WTC11 (cell line): ENCODE measurements at regions not wholly inside any gene's neighbourhood (a gene's known extent, or its start where the extent isn't known, plus 50 kb on each side); places are given as distances from the start of the nearest gene placed in this dataset.

Experiments used
- ATAC-seq: fragments of 200-7000 bp; cut with Tn5 transposase; 2 replicates; pipeline ENCODE4 v1.10.0; 2021; ENCODE audit warnings: mild to moderate bottlenecking, moderate library complexity
- CTCF ChIA-PET: fragments of 300-600 bp; sonication (Branson Sonifier 250); formaldehyde crosslinking; loops from one replicate; lab custom pipeline; 2021; ENCODE audit warnings: antibody characterized with exemption; lab: Charles Lee
- POLR2A ChIA-PET: fragments of 350-600 bp; sonication (Branson Sonifier 250); formaldehyde crosslinking; loops from one replicate; lab custom pipeline; 2021; ENCODE audit warnings: antibody characterized with exemption; lab: Charles Lee
- DNase-seq: peaks from one replicate; pipeline ENCODE4 v3.0.0; 2021; ENCODE audit warnings: low spot score
- H3K27ac Mint-ChIP-seq: 2 replicates; pipeline ENCODE4 v1.8.0; 2021; ENCODE audit warnings: mixed read lengths
- H3K27me3 Mint-ChIP-seq: 2 replicates; pipeline ENCODE4 v1.8.0; 2021; ENCODE audit warnings: low read depth, mild to moderate bottlenecking, moderate library complexity, mixed read lengths
- H3K36me3 Mint-ChIP-seq: 2 replicates; pipeline ENCODE4 v1.8.0; 2021; ENCODE audit warnings: mixed read lengths
- H3K4me1 Mint-ChIP-seq: 2 replicates; pipeline ENCODE4 v1.8.0; 2022; ENCODE audit warnings: mixed read lengths
- H3K4me3 Mint-ChIP-seq: 2 replicates; pipeline ENCODE4 v1.8.0; 2021; ENCODE audit warnings: mild to moderate bottlenecking, moderate library complexity, mixed read lengths
- H3K9me3 Mint-ChIP-seq: 2 replicates; pipeline ENCODE4 v1.8.0; 2021; ENCODE audit warnings: mixed read lengths
- CBFB ChIP-seq: sonication (generic); formaldehyde crosslinking; IDR thresholded peaks from 2 replicates; pipeline ENCODE4 v1.8.1; 2022; ENCODE audit warnings: mild to moderate bottlenecking, low read depth, missing genetic modification reagents
- CREM ChIP-seq: sonication (generic); formaldehyde crosslinking; IDR thresholded peaks from 2 replicates; pipeline ENCODE4 v1.8.1; 2022; ENCODE audit warnings: mild to moderate bottlenecking, missing genetic modification reagents, moderate library complexity
- ELF4 ChIP-seq: sonication (generic); formaldehyde crosslinking; IDR thresholded peaks from 2 replicates; pipeline ENCODE4 v1.8.1; 2022; ENCODE audit warnings: low read depth, mild to moderate bottlenecking, moderate library complexity, missing genetic modification reagents
- ESRRA ChIP-seq: sonication (generic); formaldehyde crosslinking; IDR thresholded peaks from 2 replicates; pipeline ENCODE4 v1.8.1; 2022; ENCODE audit warnings: mild to moderate bottlenecking, missing genetic modification reagents, borderline replicate concordance
- FOXK1 ChIP-seq: sonication (generic); formaldehyde crosslinking; IDR thresholded peaks from 2 replicates; pipeline ENCODE4 v1.8.0; 2022; ENCODE audit warnings: mild to moderate bottlenecking, moderate library complexity, missing genetic modification reagents
- GABPB1 ChIP-seq: sonication (generic); formaldehyde crosslinking; IDR thresholded peaks from 2 replicates; pipeline ENCODE4 v1.8.1; 2023; ENCODE audit warnings: mild to moderate bottlenecking, missing genetic modification reagents
- GRHL2 ChIP-seq: fragments of 250-450 bp; sonication (Bioruptor Pico); IDR thresholded peaks from 2 replicates; pipeline ENCODE4 v1.8.0; 2022; ENCODE audit warnings: mild to moderate bottlenecking, moderate library complexity; ENCODE audit not compliant: insufficient replicate concordance, severe bottlenecking
- GTF2I ChIP-seq: fragments of 250-450 bp; sonication (Bioruptor Pico); conservative IDR thresholded peaks from 2 replicates; pipeline ENCODE4 v1.4.0; 2021; ENCODE audit warnings: mild to moderate bottlenecking
- IRF2 ChIP-seq: sonication (generic); formaldehyde crosslinking; IDR thresholded peaks from 2 replicates; pipeline ENCODE4 v1.8.0; 2022; ENCODE audit warnings: low read depth, missing genetic modification reagents, borderline replicate concordance
- MLX ChIP-seq: sonication (generic); formaldehyde crosslinking; IDR thresholded peaks from 2 replicates; pipeline ENCODE4 v1.8.1; 2023; ENCODE audit warnings: mild to moderate bottlenecking, missing genetic modification reagents, moderate library complexity
- NFYB ChIP-seq: sonication (generic); formaldehyde crosslinking; conservative IDR thresholded peaks from 2 replicates; pipeline ENCODE4 v1.8.0; 2022; ENCODE audit warnings: low read depth, missing genetic modification reagents
- NR1H2 ChIP-seq: sonication (generic); formaldehyde crosslinking; IDR thresholded peaks from 2 replicates; pipeline ENCODE4 v1.9.0; 2021; ENCODE audit warnings: mild to moderate bottlenecking, moderate library complexity, missing genetic modification reagents
- NR3C1 ChIP-seq: sonication (generic); formaldehyde crosslinking; conservative IDR thresholded peaks from 2 replicates; pipeline ENCODE4 v1.8.1; 2023; ENCODE audit warnings: low read depth, mild to moderate bottlenecking, missing genetic modification reagents
- OVOL2 ChIP-seq: fragments of 250-450 bp; sonication (Bioruptor Pico); IDR thresholded peaks from 2 replicates; pipeline ENCODE4 v1.9.0; 2021; ENCODE audit warnings: mild to moderate bottlenecking, borderline replicate concordance
- PRRX2 ChIP-seq: fragments of 250-450 bp; sonication (Bioruptor Pico); IDR thresholded peaks from 2 replicates; pipeline ENCODE4 v1.8.0; 2021; ENCODE audit warnings: mild to moderate bottlenecking
- SMAD3 ChIP-seq: sonication (generic); formaldehyde crosslinking; IDR thresholded peaks from 2 replicates; pipeline ENCODE4 v1.8.0; 2022; ENCODE audit warnings: missing genetic modification reagents, mild to moderate bottlenecking, borderline replicate concordance
- SOX15 ChIP-seq: fragments of 250-450 bp; sonication (Bioruptor Pico); IDR thresholded peaks from 2 replicates; pipeline ENCODE4 v1.9.0; 2021; ENCODE audit warnings: mild to moderate bottlenecking
- SP1 ChIP-seq: sonication (generic); formaldehyde crosslinking; conservative IDR thresholded peaks from 2 replicates; pipeline ENCODE4 v1.8.1; 2022; ENCODE audit warnings: missing genetic modification reagents
- TEAD4 ChIP-seq: sonication (generic); formaldehyde crosslinking; IDR thresholded peaks from 2 replicates; pipeline ENCODE4 v1.8.0; 2022; ENCODE audit warnings: mild to moderate bottlenecking, missing genetic modification reagents
- TP53 ChIP-seq: sonication (generic); formaldehyde crosslinking; IDR thresholded peaks from 2 replicates; pipeline ENCODE4 v1.8.1; 2023; ENCODE audit warnings: mild to moderate bottlenecking, missing genetic modification reagents
- USF1 ChIP-seq: sonication (generic); formaldehyde crosslinking; IDR thresholded peaks from 2 replicates; pipeline ENCODE4 v1.8.0; 2022; ENCODE audit warnings: mild to moderate bottlenecking, missing genetic modification reagents
- ZBTB21 ChIP-seq: sonication (generic); formaldehyde crosslinking; IDR thresholded peaks from 2 replicates; pipeline ENCODE4 v1.8.1; 2023; ENCODE audit warnings: mild to moderate bottlenecking, missing genetic modification reagents, borderline replicate concordance
- ZNF121 ChIP-seq: sonication (generic); formaldehyde crosslinking; IDR thresholded peaks from 2 replicates; pipeline ENCODE4 v1.8.0; 2023; ENCODE audit warnings: missing genetic modification reagents
- ZNF219 ChIP-seq: sonication (generic); formaldehyde crosslinking; IDR thresholded peaks from 2 replicates; pipeline ENCODE4 v1.8.0; 2023; ENCODE audit warnings: missing genetic modification reagents, mild to moderate bottlenecking, borderline replicate concordance
- ZNF232 ChIP-seq: sonication (generic); formaldehyde crosslinking; IDR thresholded peaks from 2 replicates; pipeline ENCODE4 v1.8.0; 2022; ENCODE audit warnings: mild to moderate bottlenecking, missing genetic modification reagents
- ZNF281 ChIP-seq: sonication (generic); formaldehyde crosslinking; IDR thresholded peaks from 2 replicates; pipeline ENCODE4 v1.8.0; 2023; ENCODE audit warnings: mild to moderate bottlenecking, missing genetic modification reagents
- ZNF416 ChIP-seq: fragments of 250-450 bp; sonication (Bioruptor Pico); IDR thresholded peaks from 2 replicates; pipeline ENCODE4 v1.9.0; 2021; ENCODE audit warnings: mild to moderate bottlenecking, inconsistent platforms
- TF ChIP-seq, protein P1 (sequence below): sonication (generic); formaldehyde crosslinking; IDR thresholded peaks from 2 replicates; pipeline ENCODE4 v1.8.0; 2022; ENCODE audit warnings: missing genetic modification reagents
- TF ChIP-seq, protein P2 (sequence below): sonication (generic); formaldehyde crosslinking; IDR thresholded peaks from 2 replicates; pipeline ENCODE4 v1.8.1; 2023; ENCODE audit warnings: mild to moderate bottlenecking, moderate library complexity, missing genetic modification reagents

DNA sequence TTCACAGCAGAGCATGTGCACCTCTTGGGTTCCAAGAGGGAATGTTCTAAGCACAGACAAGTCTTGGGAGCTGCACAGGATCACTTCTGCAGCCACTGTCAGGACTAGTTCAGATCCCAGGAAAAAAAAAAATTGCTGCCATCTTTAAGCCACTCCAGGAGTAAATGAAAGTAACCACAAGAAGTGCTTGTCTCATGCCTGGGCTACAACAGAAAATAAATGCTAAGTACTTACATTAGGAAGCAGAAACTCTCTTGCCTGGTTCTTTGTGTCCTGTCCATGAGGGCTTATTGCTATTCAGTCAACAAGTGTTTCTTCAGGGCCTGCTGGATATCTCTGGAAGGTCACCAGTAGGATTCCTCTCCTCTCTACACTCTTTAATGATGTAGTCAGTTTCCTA is 176.1 kb downstream of the KTN1 start:
- H3K4me3 Mint-ChIP-seq = no peak overlapping the region
- TF ChIP-seq SOX15 (no peak), FOXK1 (CRISPR knock-in tag) (no peak), PRRX2 (no peak), ZNF219 (CRISPR knock-in tag) (no peak), IRF2 (CRISPR knock-in tag) (no peak), ESRRA (CRISPR knock-in tag) (no peak), MLX (CRISPR knock-in tag) (no peak), NR3C1 (no peak), NR1H2 (CRISPR knock-in tag) (no peak), SP1 (CRISPR knock-in tag) (no peak), CREM (no peak), NFYB (CRISPR knock-in tag) (no peak), GTF2I (CRISPR knock-in tag) (no peak), SMAD3 (CRISPR knock-in tag) (no peak), ZNF121 (CRISPR knock-in tag) (no peak), GRHL2 (CRISPR knock-in tag) (no peak), TEAD4 (CRISPR knock-in tag) (no peak), ZNF232 (CRISPR knock-in tag) (no peak)
- TF ChIP-seq, protein P1, sequence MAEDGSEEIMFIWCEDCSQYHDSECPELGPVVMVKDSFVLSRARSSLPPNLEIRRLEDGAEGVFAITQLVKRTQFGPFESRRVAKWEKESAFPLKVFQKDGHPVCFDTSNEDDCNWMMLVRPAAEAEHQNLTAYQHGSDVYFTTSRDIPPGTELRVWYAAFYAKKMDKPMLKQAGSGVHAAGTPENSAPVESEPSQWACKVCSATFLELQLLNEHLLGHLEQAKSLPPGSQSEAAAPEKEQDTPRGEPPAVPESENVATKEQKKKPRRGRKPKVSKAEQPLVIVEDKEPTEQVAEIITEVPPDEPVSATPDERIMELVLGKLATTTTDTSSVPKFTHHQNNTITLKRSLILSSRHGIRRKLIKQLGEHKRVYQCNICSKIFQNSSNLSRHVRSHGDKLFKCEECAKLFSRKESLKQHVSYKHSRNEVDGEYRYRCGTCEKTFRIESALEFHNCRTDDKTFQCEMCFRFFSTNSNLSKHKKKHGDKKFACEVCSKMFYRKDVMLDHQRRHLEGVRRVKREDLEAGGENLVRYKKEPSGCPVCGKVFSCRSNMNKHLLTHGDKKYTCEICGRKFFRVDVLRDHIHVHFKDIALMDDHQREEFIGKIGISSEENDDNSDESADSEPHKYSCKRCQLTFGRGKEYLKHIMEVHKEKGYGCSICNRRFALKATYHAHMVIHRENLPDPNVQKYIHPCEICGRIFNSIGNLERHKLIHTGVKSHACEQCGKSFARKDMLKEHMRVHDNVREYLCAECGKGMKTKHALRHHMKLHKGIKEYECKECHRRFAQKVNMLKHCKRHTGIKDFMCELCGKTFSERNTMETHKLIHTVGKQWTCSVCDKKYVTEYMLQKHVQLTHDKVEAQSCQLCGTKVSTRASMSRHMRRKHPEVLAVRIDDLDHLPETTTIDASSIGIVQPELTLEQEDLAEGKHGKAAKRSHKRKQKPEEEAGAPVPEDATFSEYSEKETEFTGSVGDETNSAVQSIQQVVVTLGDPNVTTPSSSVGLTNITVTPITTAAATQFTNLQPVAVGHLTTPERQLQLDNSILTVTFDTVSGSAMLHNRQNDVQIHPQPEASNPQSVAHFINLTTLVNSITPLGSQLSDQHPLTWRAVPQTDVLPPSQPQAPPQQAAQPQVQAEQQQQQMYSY (CRISPR knock-in tag) = no peak
- no peak for DNase-seq
- peaks cover 5% of the 10 kb centered on the region for H3K9me3 Mint-ChIP-seq
- H3K27ac Mint-ChIP-seq = peak overlapping the region; percentile 62
- ChIA-PET POLR2A (no interaction called here), CTCF (interaction anchor here (0.6 kb wide), 1 partner anchor 40 kb away, joined by 3 read pairs; no protein-coding TSS in a partner anchor)
- H3K27me3 Mint-ChIP-seq = no peaks in the 10 kb centered on the region
- ATAC-seq = no peak
- peaks cover 54% of the 10 kb centered on the region for H3K4me1 Mint-ChIP-seq
- H3K36me3 Mint-ChIP-seq = no peaks in the 10 kb centered on the region

DNA sequence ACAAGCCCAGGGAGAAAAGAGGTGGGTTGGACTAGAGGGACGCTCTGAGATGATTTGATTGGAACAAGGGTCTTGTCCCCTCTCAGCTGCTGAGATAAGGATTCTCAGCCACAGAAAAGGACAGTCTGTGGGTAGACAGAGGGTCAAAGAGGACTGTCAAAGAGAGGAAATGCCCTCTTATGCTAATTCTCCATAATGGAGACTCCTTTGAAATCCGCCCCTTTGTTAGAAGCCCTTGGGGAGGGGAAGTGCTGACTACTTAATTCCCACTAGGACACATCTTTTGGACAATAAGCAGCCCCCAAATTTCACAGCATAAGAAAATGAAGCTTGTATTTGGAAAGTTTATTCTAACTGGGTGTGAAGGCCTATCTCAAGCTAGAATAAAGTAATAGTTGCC is 176.6 kb downstream of the KTN1 start:
- CTCF ChIA-PET = interaction anchor here (0.6 kb wide), 1 partner anchor 41 kb away, joined by 3 read pairs; no protein-coding TSS in a partner anchor
- DNase-seq (no peak), ATAC-seq (peak; percentile 65)
- POLR2A ChIA-PET = no interaction called here
- Mint-ChIP-seq H3K9me3 (peaks cover 5% of the 10 kb centered on the region), H3K27me3 (no peaks in the 10 kb centered on the region), H3K4me3 (no peak overlapping the region), H3K4me1 (peaks cover 54% of the 10 kb centered on the region), H3K27ac (peak overlapping the region; percentile 62; the same call in 1 of the 2 replicates), H3K36me3 (no peaks in the 10 kb centered on the region)
- no peak for TF ChIP-seq ZNF232 (CRISPR knock-in tag)
- TF ChIP-seq GABPB1 (CRISPR knock-in tag) = no peak
- TF ChIP-seq ZBTB21 (CRISPR knock-in tag) = no peak
- no peak for TF ChIP-seq ELF4
- TF ChIP-seq, protein P2, sequence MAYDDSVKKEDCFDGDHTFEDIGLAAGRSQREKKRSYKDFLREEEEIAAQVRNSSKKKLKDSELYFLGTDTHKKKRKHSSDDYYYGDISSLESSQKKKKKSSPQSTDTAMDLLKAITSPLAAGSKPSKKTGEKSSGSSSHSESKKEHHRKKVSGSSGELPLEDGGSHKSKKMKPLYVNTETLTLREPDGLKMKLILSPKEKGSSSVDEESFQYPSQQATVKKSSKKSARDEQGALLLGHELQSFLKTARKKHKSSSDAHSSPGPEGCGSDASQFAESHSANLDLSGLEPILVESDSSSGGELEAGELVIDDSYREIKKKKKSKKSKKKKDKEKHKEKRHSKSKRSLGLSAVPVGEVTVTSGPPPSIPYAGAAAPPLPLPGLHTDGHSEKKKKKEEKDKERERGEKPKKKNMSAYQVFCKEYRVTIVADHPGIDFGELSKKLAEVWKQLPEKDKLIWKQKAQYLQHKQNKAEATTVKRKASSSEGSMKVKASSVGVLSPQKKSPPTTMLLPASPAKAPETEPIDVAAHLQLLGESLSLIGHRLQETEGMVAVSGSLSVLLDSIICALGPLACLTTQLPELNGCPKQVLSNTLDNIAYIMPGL (CRISPR knock-in tag) = no peak
- no peak for TF ChIP-seq ZNF281
- TF ChIP-seq ZNF416 (CRISPR knock-in tag) = no peak
- TF ChIP-seq SMAD3 (CRISPR knock-in tag) = no peak
- no peak for TF ChIP-seq PRRX2
- TF ChIP-seq ZNF219 (CRISPR knock-in tag) = no peak
- TF ChIP-seq CBFB = no peak
- TF ChIP-seq SOX15 = no peak
- TF ChIP-seq TP53 (CRISPR knock-in tag) = no peak
- no peak for TF ChIP-seq ZNF121 (CRISPR knock-in tag)
- no peak for TF ChIP-seq USF1 (CRISPR knock-in tag)
- TF ChIP-seq CREM = no peak
- no peak for TF ChIP-seq OVOL2 (CRISPR knock-in tag)
